CD4-positive, alpha-beta T cell (primary cell): ENCODE measurements at regions not wholly inside any gene's neighbourhood (a gene's known extent, or its start where the extent isn't known, plus 50 kb on each side); places are given as distances from the start of the nearest gene placed in this dataset.

Experiments used
- ATAC-seq: fragments of 200-7000 bp; cut with Tn5 transposase; one replicate; pipeline ENCODE4 v1.10.0; 2022; ENCODE audit warnings: mild to moderate bottlenecking; ENCODE audit not compliant: poor library complexity
- CTCF ChIA-PET: fragments of 350-600 bp; sonication (Branson Sonifier 250); formaldehyde crosslinking; loops from one replicate; lab custom pipeline; 2021; ENCODE audit warnings: antibody characterized with exemption, inconsistent platforms; lab: Charles Lee
- POLR2A ChIA-PET: fragments of 350-600 bp; sonication (Branson Sonifier 250); formaldehyde crosslinking; loops from one replicate; lab custom pipeline; 2021; ENCODE audit warnings: antibody characterized with exemption, inconsistent platforms; lab: Charles Lee
- DNase-seq, 14 experiments: peaks; one replicate each; pipeline ENCODE4 v3.0.0-alpha.2; 2013 to 2020; ENCODE audit warnings: mixed read lengths in 2 of 14
- H3K27ac ChIP-seq, 2 donors: one replicate each; pipeline versions ENCODE4 v1.5.1 to v1.7.0; 2013; ENCODE audit warnings: low read length in 2 of 2, low read depth in 1 of 2, mild to moderate bottlenecking in 1 of 2
- H3K27me3 ChIP-seq, 2 experiments: 1 replicate in 1 of 2; 2 replicates in 1 of 2; pipeline versions ENCODE4 v1.6.1 to v1.7.0; 2013; ENCODE audit warnings: low read length in 2 of 2, control low read depth in 1 of 2, mild to moderate bottlenecking in 1 of 2, moderate library complexity in 1 of 2; ENCODE audit not compliant: insufficient read depth in 2 of 2, control insufficient read depth in 1 of 2
- H3K36me3 ChIP-seq: one replicate; pipeline ENCODE4 v1.6.1; 2013; ENCODE audit warnings: low read length, control low read depth; ENCODE audit not compliant: insufficient read depth
- H3K4me1 ChIP-seq: one replicate; pipeline ENCODE4 v1.6.1; 2013; ENCODE audit warnings: low read length, control low read depth; ENCODE audit not compliant: insufficient read depth
- H3K4me3 ChIP-seq: one replicate; pipeline ENCODE4 v1.5.1; 2013; ENCODE audit warnings: mild to moderate bottlenecking, low read length, moderate library complexity
- H3K9me3 ChIP-seq, 2 experiments: 1 replicate in 1 of 2; 2 replicates in 1 of 2; pipeline versions ENCODE4 v1.6.1 to v1.7.0; 2013; ENCODE audit warnings: low read length in 2 of 2, mild to moderate bottlenecking in 2 of 2, control low read depth in 1 of 2, moderate library complexity in 1 of 2; ENCODE audit not compliant: control insufficient read depth in 1 of 2, insufficient read depth in 1 of 2
- H3K27ac Mint-ChIP-seq: one replicate; pipeline ENCODE4 v1.8.0; 2020; ENCODE audit warnings: mixed read lengths
- H3K27me3 Mint-ChIP-seq: one replicate; pipeline ENCODE4 v1.8.0; 2021; ENCODE audit warnings: mixed read lengths
- H3K36me3 Mint-ChIP-seq: one replicate; pipeline ENCODE4 v1.8.0; 2021; ENCODE audit warnings: low read depth, mixed read lengths
- H3K4me1 Mint-ChIP-seq: one replicate; pipeline ENCODE4 v1.8.0; 2021; ENCODE audit warnings: low read depth, mixed read lengths
- H3K4me3 Mint-ChIP-seq: one replicate; pipeline ENCODE4 v1.8.0; 2020; ENCODE audit warnings: mild to moderate bottlenecking, mixed read lengths
- H3K9me3 Mint-ChIP-seq: one replicate; pipeline ENCODE4 v1.8.0; 2020; ENCODE audit warnings: mixed read lengths
- intact Hi-C, 2 experiments: fragments of 100-400 bp; cut with DNase I in 1 of 2; cut with micrococcal nuclease in 1 of 2; formaldehyde crosslinking; loops; one replicate each; pipeline versions ENCODE4 v1.15.1 to v1.9.0; 2023 to 2025; cut with DNase I, micrococcal nuclease
- TF ChIP-seq, protein P1 (sequence below): fragments of 200-600 bp; IDR thresholded peaks from one replicate; pipeline ENCODE4 v1.8.0; 2022; ENCODE audit warnings: antibody characterized with exemption, mild to moderate bottlenecking

DNA sequence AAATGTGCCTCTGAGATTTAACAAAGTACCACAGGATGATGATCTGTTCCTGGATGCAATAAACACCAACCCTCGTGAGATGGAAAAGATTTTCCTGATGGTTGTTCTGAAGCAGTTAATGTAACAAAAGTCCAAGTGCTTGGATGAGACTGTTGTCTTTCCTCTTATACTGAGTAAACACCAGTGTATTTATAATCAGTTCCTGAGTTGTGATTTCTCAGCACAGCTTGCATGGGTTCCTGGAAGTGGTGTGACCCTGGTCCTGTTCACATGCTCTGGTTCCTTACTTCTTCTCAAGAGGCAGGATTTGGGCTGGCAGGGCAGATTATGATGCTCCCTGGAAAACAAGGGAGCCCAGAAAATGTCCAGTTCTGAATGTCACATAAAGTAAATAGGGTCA lies 208.2 kb upstream of the USP24 start:
- TF ChIP-seq, protein P1, sequence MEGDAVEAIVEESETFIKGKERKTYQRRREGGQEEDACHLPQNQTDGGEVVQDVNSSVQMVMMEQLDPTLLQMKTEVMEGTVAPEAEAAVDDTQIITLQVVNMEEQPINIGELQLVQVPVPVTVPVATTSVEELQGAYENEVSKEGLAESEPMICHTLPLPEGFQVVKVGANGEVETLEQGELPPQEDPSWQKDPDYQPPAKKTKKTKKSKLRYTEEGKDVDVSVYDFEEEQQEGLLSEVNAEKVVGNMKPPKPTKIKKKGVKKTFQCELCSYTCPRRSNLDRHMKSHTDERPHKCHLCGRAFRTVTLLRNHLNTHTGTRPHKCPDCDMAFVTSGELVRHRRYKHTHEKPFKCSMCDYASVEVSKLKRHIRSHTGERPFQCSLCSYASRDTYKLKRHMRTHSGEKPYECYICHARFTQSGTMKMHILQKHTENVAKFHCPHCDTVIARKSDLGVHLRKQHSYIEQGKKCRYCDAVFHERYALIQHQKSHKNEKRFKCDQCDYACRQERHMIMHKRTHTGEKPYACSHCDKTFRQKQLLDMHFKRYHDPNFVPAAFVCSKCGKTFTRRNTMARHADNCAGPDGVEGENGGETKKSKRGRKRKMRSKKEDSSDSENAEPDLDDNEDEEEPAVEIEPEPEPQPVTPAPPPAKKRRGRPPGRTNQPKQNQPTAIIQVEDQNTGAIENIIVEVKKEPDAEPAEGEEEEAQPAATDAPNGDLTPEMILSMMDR, result no peak
- Histone ChIP-seq H3K9me3 (no peaks in the 10 kb centered on the region), H3K27me3 (peaks cover 3 to 9% of the 10 kb centered on the region in 2 experiments), H3K4me3 (no peak overlapping the region), H3K27ac (no peak overlapping the region), H3K4me1 (no peaks in the 10 kb centered on the region), H3K36me3 (no peaks in the 10 kb centered on the region)
- Mint-ChIP-seq H3K9me3 (peaks cover 3% of the 10 kb centered on the region), H3K4me1 (no peaks in the 10 kb centered on the region), H3K4me3 (no peak overlapping the region), H3K36me3 (no peaks in the 10 kb centered on the region), H3K27ac (no peak overlapping the region), H3K27me3 (peaks cover 26% of the 10 kb centered on the region)
- CTCF ChIA-PET, result no interaction called here
- POLR2A ChIA-PET, result no interaction called here
- intact Hi-C loops, result no loop called here
- no peak for DNase-seq
- no peak for ATAC-seq

DNA sequence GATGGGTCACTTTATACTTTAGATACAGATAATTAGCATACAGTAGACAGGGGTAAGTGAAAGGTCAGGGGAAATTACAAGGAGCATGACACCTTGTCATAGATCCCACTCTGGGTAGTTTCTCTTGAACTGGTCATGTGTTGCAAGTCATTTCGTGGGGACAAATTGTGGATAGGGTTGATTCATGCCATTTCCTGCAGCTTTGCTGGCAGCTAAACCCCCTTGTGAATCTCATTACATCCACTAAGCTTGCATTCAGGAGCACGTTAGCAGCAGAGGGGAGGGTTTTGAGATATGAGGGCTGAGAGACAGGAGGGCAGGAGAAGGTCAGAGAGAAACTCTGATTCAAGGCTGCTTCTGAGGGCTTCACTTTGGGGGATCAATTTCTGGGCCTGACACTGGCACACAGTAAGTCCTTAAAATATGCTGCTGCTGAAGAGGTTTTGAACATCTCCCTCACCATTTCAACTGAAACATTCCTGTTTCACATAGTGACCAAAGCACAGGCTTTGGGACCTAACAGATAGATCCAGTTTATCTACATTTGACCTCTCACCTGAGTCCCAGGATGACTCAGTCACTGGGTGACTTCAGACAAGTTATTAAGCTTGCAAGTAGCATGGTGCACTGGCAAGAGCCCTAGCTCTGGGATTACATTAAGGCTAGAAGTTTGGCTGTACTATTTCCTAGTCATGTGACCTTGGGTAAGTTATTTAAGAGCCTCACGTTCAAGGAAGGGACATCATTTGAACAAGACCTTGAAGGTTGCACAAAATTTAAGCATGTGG lies 206.0 kb upstream of the USP24 start:
- no peaks in the 10 kb centered on the region for H3K4me1 Mint-ChIP-seq
- intact Hi-C loops, result no loop called here
- no peak overlapping the region for H3K4me3 ChIP-seq
- POLR2A ChIA-PET, result no interaction called here
- TF ChIP-seq, protein P1, result no peak
- H3K27me3 ChIP-seq, result peaks cover 3 to 7% of the 10 kb centered on the region in 2 experiments
- peaks cover 0 to 4% of the 10 kb centered on the region in 2 experiments for H3K9me3 ChIP-seq
- no peak overlapping the region for H3K27ac Mint-ChIP-seq
- DNase-seq, result no peak
- peaks cover 3% of the 10 kb centered on the region for H3K9me3 Mint-ChIP-seq
- H3K27ac ChIP-seq, result no peak overlapping the region
- CTCF ChIA-PET, result no interaction called here
- H3K36me3 ChIP-seq, result no peaks in the 10 kb centered on the region
- no peak overlapping the region for H3K4me3 Mint-ChIP-seq
- no peaks in the 10 kb centered on the region for H3K4me1 ChIP-seq
- no peak for ATAC-seq
- peaks cover 21% of the 10 kb centered on the region for H3K27me3 Mint-ChIP-seq
- no peaks in the 10 kb centered on the region for H3K36me3 Mint-ChIP-seq

DNA sequence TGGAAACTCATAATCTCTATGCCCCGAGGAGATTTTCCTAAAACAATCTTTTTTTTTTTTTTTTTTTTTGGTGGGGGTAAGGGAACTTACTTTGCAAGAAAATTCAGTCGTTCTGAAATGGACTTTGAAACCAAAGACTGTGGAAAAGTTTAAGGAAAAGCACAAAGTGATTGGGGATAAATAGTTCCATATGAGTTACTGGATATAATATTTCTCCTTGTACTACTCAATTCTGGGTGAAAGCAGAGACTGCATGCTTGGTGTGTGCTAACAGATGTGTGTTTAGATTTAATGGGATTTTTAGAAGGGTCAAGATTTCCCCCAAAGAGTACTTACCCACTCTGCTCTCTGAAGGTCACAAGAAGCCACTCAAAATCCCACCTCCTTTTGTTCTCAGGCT lies 204.9 kb upstream of the USP24 start:
- no peak overlapping the region for H3K4me3 ChIP-seq
- no peaks in the 10 kb centered on the region for H3K4me1 Mint-ChIP-seq
- peaks cover 29% of the 10 kb centered on the region for H3K27me3 Mint-ChIP-seq
- H3K9me3 Mint-ChIP-seq, result peaks cover 3% of the 10 kb centered on the region
- no peak overlapping the region for H3K4me3 Mint-ChIP-seq
- H3K27me3 ChIP-seq, result peaks cover 3 to 7% of the 10 kb centered on the region in 2 experiments
- TF ChIP-seq, protein P1, result no peak
- DNase-seq, result no peak
- no peaks in the 10 kb centered on the region for H3K4me1 ChIP-seq
- no peaks in the 10 kb centered on the region for H3K36me3 ChIP-seq
- CTCF ChIA-PET, result no interaction called here
- POLR2A ChIA-PET, result no interaction called here
- H3K9me3 ChIP-seq, result peaks cover 0 to 4% of the 10 kb centered on the region in 2 experiments
- intact Hi-C loops, result no loop called here
- H3K36me3 Mint-ChIP-seq, result no peaks in the 10 kb centered on the region
- H3K27ac Mint-ChIP-seq, result no peak overlapping the region
- no peak overlapping the region for H3K27ac ChIP-seq
- no peak for ATAC-seq
